ENCODE measurements at regions not wholly inside any gene's neighbourhood (a gene's known extent, or its start where the extent isn't known, plus 50 kb on each side); places are given as distances from the start of the nearest gene placed in this dataset.

DNA sequence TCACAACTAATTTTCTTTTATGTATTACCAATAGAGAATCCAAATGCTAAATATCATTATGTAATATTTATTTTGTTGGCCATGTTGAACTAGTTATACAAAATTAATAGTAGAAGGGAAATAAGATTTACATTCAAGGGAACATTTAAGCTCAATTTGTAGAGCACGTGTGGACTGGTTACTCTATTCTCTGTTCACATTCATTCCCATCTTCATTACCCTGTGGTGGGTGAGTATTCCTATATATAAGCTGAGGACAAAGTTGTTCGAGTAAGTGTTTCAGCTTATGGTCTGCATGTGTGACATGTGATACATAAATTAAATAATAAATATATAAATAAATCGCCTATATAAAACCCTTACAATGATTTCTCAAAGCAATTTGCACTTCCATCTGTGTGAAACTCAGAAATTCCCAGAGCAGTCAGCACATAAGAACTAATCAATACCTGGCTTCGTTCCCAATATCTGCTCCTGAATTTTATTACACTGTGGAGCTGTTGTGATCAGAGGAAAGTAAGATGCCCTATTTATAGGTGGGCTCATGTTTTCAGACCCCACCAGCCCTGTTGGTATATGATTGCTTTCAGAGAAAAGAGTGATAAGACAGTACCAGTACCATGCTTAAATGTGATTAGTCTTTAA is 308.2 kb upstream of the DCN start:
- Mint-ChIP-seq H3K27me3 (ENCODE audit: low read depth) (no peaks in the 10 kb centered on the region), H3K36me3 (ENCODE audit: low read depth) (no peaks in the 10 kb centered on the region), H3K27ac (ENCODE audit: unreplicated experiment) (no peak overlapping the region), H3K4me1 (ENCODE audit: low read depth) (peaks cover 4% of the 10 kb centered on the region), H3K9me3 (ENCODE audit: low read depth) (no peaks in the 10 kb centered on the region), H3K4me3 (ENCODE audit: unreplicated experiment) (no peak overlapping the region)
- no peak for DNase-seq (ENCODE audit: low spot score)
- TF ChIP-seq, protein P1, sequence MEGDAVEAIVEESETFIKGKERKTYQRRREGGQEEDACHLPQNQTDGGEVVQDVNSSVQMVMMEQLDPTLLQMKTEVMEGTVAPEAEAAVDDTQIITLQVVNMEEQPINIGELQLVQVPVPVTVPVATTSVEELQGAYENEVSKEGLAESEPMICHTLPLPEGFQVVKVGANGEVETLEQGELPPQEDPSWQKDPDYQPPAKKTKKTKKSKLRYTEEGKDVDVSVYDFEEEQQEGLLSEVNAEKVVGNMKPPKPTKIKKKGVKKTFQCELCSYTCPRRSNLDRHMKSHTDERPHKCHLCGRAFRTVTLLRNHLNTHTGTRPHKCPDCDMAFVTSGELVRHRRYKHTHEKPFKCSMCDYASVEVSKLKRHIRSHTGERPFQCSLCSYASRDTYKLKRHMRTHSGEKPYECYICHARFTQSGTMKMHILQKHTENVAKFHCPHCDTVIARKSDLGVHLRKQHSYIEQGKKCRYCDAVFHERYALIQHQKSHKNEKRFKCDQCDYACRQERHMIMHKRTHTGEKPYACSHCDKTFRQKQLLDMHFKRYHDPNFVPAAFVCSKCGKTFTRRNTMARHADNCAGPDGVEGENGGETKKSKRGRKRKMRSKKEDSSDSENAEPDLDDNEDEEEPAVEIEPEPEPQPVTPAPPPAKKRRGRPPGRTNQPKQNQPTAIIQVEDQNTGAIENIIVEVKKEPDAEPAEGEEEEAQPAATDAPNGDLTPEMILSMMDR (IDR thresholded peaks at IDR 0.05), result no peak

GRCh38 chr12:91483471-91483985 is 300.9 kb upstream of the DCN start:
- H3K9me3 Mint-ChIP-seq (ENCODE audit: low read depth), result no peaks in the 10 kb centered on the region
- no peak for DNase-seq (ENCODE audit: low spot score)
- TF ChIP-seq, protein P1 (IDR thresholded peaks at IDR 0.05), result no peak
- H3K4me3 Mint-ChIP-seq (ENCODE audit: unreplicated experiment), result no peak overlapping the region
- H3K4me1 Mint-ChIP-seq (ENCODE audit: low read depth), result peaks cover 10% of the 10 kb centered on the region
- no peaks in the 10 kb centered on the region for H3K36me3 Mint-ChIP-seq (ENCODE audit: low read depth)
- no peak overlapping the region for H3K27ac Mint-ChIP-seq (ENCODE audit: unreplicated experiment)
- H3K27me3 Mint-ChIP-seq (ENCODE audit: low read depth), result no peaks in the 10 kb centered on the region

GRCh38 chr12:91482231-91482630 is 299.6 kb upstream of the DCN start:
- no peaks in the 10 kb centered on the region for H3K36me3 Mint-ChIP-seq (ENCODE audit: low read depth)
- H3K9me3 Mint-ChIP-seq (ENCODE audit: low read depth), result no peaks in the 10 kb centered on the region
- H3K27me3 Mint-ChIP-seq (ENCODE audit: low read depth), result no peaks in the 10 kb centered on the region
- H3K4me3 Mint-ChIP-seq (ENCODE audit: unreplicated experiment), result no peak overlapping the region
- TF ChIP-seq, protein P1 (IDR thresholded peaks at IDR 0.05), result no peak
- no peak overlapping the region for H3K27ac Mint-ChIP-seq (ENCODE audit: unreplicated experiment)
- H3K4me1 Mint-ChIP-seq (ENCODE audit: low read depth), result peaks cover 10% of the 10 kb centered on the region
- DNase-seq (ENCODE audit: low spot score), result no peak

GRCh38 chr12:91478500-91478899 is 295.9 kb upstream of the DCN start:
- Mint-ChIP-seq H3K4me3 (ENCODE audit: unreplicated experiment) (no peak overlapping the region), H3K36me3 (ENCODE audit: low read depth) (no peaks in the 10 kb centered on the region), H3K4me1 (ENCODE audit: low read depth) (peaks cover 7% of the 10 kb centered on the region), H3K27me3 (ENCODE audit: low read depth) (no peaks in the 10 kb centered on the region), H3K9me3 (ENCODE audit: low read depth) (no peaks in the 10 kb centered on the region), H3K27ac (ENCODE audit: unreplicated experiment) (no peak overlapping the region)
- TF ChIP-seq, protein P1 (IDR thresholded peaks at IDR 0.05), result no peak
- DNase-seq (ENCODE audit: low spot score), result no peak

DNA sequence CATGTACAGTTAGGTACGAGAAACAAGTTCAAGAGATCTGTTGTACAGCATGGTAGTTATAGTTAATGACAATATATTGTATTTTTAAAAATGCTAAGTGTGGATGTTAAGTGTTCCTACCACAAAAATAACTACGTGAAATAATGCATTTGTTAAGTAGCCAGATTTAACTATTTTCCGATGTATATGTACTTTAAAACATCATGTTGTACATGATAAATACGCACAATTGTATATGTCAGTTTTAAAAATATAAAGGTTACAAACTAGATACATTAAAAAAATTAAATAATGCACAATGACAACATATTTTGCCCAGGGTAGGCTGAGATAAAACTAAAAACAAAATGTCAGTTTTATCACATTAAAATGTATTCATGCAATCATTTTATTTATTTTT is 285.1 kb upstream of the DCN start:
- no peak for DNase-seq (ENCODE audit: low spot score)
- TF ChIP-seq, protein P1 (IDR thresholded peaks at IDR 0.05), result no peak
- Mint-ChIP-seq H3K9me3 (ENCODE audit: low read depth) (peaks cover 10% of the 10 kb centered on the region), H3K4me3 (ENCODE audit: unreplicated experiment) (no peak overlapping the region), H3K27ac (ENCODE audit: unreplicated experiment) (no peak overlapping the region), H3K36me3 (ENCODE audit: low read depth) (peaks cover 1% of the 10 kb centered on the region), H3K27me3 (ENCODE audit: low read depth) (no peaks in the 10 kb centered on the region), H3K4me1 (ENCODE audit: low read depth) (no peaks in the 10 kb centered on the region)
